ENCODE measurements at regions not wholly inside any gene's neighbourhood (a gene's known extent, or its start where the extent isn't known, plus 50 kb on each side); places are given as distances from the start of the nearest gene placed in this dataset.
"Not testable (repeated sequence)": the region's sequence is repeated elsewhere in the genome, so short reads cannot be mapped to it uniquely, and the experiment has no call there.

- not testable (repeated sequence) for H3K4me3 ChIP-seq (ENCODE audit: low read length); H3K9ac ChIP-seq (ENCODE audit: low read depth, low read length); H3K9me3 ChIP-seq (replicated peaks; ENCODE audit: low read length); H3K36me3 ChIP-seq (ENCODE audit: insufficient read depth, low read length); H3K4me1 ChIP-seq (ENCODE audit: control insufficient read depth, insufficient read depth, low read length); H3K4me2 ChIP-seq (ENCODE audit: low read length); H3K27me3 ChIP-seq (ENCODE audit: control insufficient read depth, insufficient read depth, low read length)
Observed at GRCh38 chr9:39728862-39729261, 373.4 kb downstream of the SPATA31A1 start.

GRCh38 chr9:39744898-39745297 is 389.4 kb downstream of the SPATA31A1 start:
- H3K4me2 ChIP-seq (ENCODE audit: low read length); H3K9ac ChIP-seq (ENCODE audit: low read depth, low read length); H3K9me3 ChIP-seq (replicated peaks; ENCODE audit: low read length); H3K36me3 ChIP-seq (ENCODE audit: insufficient read depth, low read length); H3K4me3 ChIP-seq (ENCODE audit: low read length); H3K27me3 ChIP-seq (ENCODE audit: control insufficient read depth, insufficient read depth, low read length); H3K4me1 ChIP-seq (ENCODE audit: control insufficient read depth, insufficient read depth, low read length): not testable (repeated sequence)

- H3K36me3 ChIP-seq (ENCODE audit: insufficient read depth, low read length); H3K9me3 ChIP-seq (replicated peaks; ENCODE audit: low read length); H3K4me3 ChIP-seq (ENCODE audit: low read length); H3K9ac ChIP-seq (ENCODE audit: low read depth, low read length); H3K27me3 ChIP-seq (ENCODE audit: control insufficient read depth, insufficient read depth, low read length); H3K4me1 ChIP-seq (ENCODE audit: control insufficient read depth, insufficient read depth, low read length); H3K4me2 ChIP-seq (ENCODE audit: low read length): not testable (repeated sequence)
Observed at GRCh38 chr9:39775570-39775969, 420.1 kb downstream of the SPATA31A1 start.

GRCh38 chr9:39791356-39791755 is 435.9 kb downstream of the SPATA31A1 start:
- H3K4me1 ChIP-seq (ENCODE audit: control insufficient read depth, insufficient read depth, low read length); H3K27me3 ChIP-seq (ENCODE audit: control insufficient read depth, insufficient read depth, low read length); H3K9ac ChIP-seq (ENCODE audit: low read depth, low read length); H3K9me3 ChIP-seq (replicated peaks; ENCODE audit: low read length); H3K36me3 ChIP-seq (ENCODE audit: insufficient read depth, low read length): not testable (repeated sequence)
- peak overlapping the region; percentile 62 for H3K4me3 ChIP-seq (ENCODE audit: low read length)
- peak overlapping the region; percentile 78 for H3K4me2 ChIP-seq (ENCODE audit: low read length)

GRCh38 chr9:39797935-39798334 is 442.5 kb downstream of the SPATA31A1 start:
- not testable (repeated sequence) for H3K36me3 ChIP-seq (ENCODE audit: insufficient read depth, low read length); H3K27me3 ChIP-seq (ENCODE audit: control insufficient read depth, insufficient read depth, low read length); H3K4me1 ChIP-seq (ENCODE audit: control insufficient read depth, insufficient read depth, low read length); H3K4me2 ChIP-seq (ENCODE audit: low read length); H3K9ac ChIP-seq (ENCODE audit: low read depth, low read length); H3K4me3 ChIP-seq (ENCODE audit: low read length); H3K9me3 ChIP-seq (replicated peaks; ENCODE audit: low read length)

- H3K9ac ChIP-seq (ENCODE audit: low read depth, low read length); H3K36me3 ChIP-seq (ENCODE audit: insufficient read depth, low read length); H3K4me1 ChIP-seq (ENCODE audit: control insufficient read depth, insufficient read depth, low read length); H3K4me3 ChIP-seq (ENCODE audit: low read length); H3K9me3 ChIP-seq (replicated peaks; ENCODE audit: low read length); H3K27me3 ChIP-seq (ENCODE audit: control insufficient read depth, insufficient read depth, low read length); H3K4me2 ChIP-seq (ENCODE audit: low read length): not testable (repeated sequence)
Observed at GRCh38 chr9:39799252-39799651, 443.8 kb downstream of the SPATA31A1 start.

- H3K4me3 ChIP-seq (ENCODE audit: low read length); H3K9ac ChIP-seq (ENCODE audit: low read depth, low read length); H3K4me2 ChIP-seq (ENCODE audit: low read length); H3K4me1 ChIP-seq (ENCODE audit: control insufficient read depth, insufficient read depth, low read length); H3K27me3 ChIP-seq (ENCODE audit: control insufficient read depth, insufficient read depth, low read length); H3K36me3 ChIP-seq (ENCODE audit: insufficient read depth, low read length); H3K9me3 ChIP-seq (replicated peaks; ENCODE audit: low read length): not testable (repeated sequence)
Observed at GRCh38 chr9:39802561-39802960, 447.1 kb downstream of the SPATA31A1 start.

DNA sequence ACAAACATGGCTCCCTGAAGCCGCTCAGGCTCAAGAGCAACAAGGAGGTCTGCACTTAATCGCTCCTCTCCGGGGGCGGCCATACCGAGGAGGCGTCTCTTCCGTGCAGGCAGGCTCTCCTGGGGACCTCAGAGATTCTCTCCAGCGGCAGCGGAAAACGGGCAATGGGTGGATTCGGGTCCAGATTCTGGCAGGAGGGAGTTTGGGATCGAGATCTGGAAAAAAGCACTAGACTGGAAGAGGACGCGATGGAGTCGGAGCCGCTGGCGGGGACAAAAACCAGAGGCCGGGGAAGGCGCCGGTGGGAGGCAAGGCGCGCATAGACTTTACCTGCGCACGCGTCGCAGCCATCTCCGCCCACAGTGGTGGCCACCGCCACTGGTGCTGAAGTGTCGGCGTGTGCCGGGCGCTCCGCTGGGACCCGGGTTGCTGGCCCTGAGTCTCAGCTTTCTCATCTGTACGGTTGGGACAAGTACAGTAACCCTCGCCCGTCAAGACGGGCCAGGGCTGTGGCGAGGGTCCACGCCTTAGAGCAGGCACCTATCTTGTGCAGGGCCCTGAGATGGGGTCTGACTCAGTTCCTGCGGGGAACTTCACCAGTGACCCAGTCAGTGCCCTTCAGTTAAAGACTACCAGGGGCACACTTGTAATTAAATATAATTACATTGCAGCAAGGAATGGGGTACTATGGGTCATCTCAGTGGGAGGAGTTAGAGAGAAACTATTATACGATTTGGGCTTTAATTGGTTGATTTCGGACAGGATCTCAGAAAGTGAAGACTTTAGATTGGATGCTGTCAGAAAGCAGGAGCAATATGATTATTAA is 454.1 kb downstream of the SPATA31A1 start:
- H3K27me3 ChIP-seq (ENCODE audit: control insufficient read depth, insufficient read depth, low read length); H3K9me3 ChIP-seq (replicated peaks; ENCODE audit: low read length); H3K36me3 ChIP-seq (ENCODE audit: insufficient read depth, low read length); H3K4me1 ChIP-seq (ENCODE audit: control insufficient read depth, insufficient read depth, low read length): not testable (repeated sequence)
- H3K4me2 ChIP-seq (ENCODE audit: low read length): peak overlapping the region; percentile 92
- H3K9ac ChIP-seq (ENCODE audit: low read depth, low read length): peak overlapping the region; percentile 69
- peak overlapping the region; percentile 75 for H3K4me3 ChIP-seq (ENCODE audit: low read length)

GRCh38 chr9:39810401-39810800 is 454.9 kb downstream of the SPATA31A1 start:
- H3K36me3 ChIP-seq (ENCODE audit: insufficient read depth, low read length); H3K9me3 ChIP-seq (replicated peaks; ENCODE audit: low read length); H3K27me3 ChIP-seq (ENCODE audit: control insufficient read depth, insufficient read depth, low read length); H3K4me3 ChIP-seq (ENCODE audit: low read length); H3K4me1 ChIP-seq (ENCODE audit: control insufficient read depth, insufficient read depth, low read length); H3K9ac ChIP-seq (ENCODE audit: low read depth, low read length); H3K4me2 ChIP-seq (ENCODE audit: low read length): not testable (repeated sequence)

DNA sequence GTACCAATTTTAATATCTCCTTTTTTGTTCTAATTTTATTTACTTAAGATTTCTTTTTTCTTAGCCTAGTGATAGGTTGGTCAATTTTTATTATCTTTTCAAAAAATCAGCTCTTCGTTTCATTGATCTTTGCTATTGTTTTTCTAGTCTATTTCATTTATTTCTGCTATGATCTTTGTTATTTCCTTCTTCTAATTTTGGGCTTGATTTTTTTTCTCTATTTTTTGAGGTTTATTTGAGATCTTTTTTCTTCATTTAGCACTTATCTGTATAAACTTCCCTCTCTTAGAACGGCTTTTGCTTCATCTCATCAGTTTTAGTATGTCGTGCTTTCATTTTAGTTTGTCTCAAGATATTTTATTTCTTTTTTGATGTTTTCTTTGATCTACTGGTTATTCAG is 456.1 kb downstream of the SPATA31A1 start:
- not testable (repeated sequence) for H3K36me3 ChIP-seq (ENCODE audit: insufficient read depth, low read length); H3K9me3 ChIP-seq (replicated peaks; ENCODE audit: low read length); H3K4me1 ChIP-seq (ENCODE audit: control insufficient read depth, insufficient read depth, low read length); H3K4me3 ChIP-seq (ENCODE audit: low read length); H3K4me2 ChIP-seq (ENCODE audit: low read length); H3K9ac ChIP-seq (ENCODE audit: low read depth, low read length); H3K27me3 ChIP-seq (ENCODE audit: control insufficient read depth, insufficient read depth, low read length)

GRCh38 chr9:39828457-39828856 is 473.0 kb downstream of the SPATA31A1 start:
- H3K4me1 ChIP-seq (ENCODE audit: control insufficient read depth, insufficient read depth, low read length); H3K4me2 ChIP-seq (ENCODE audit: low read length): not testable (repeated sequence)

More at GRCh38 chr9:39828457-39828856, 473.0 kb downstream of the SPATA31A1 start:
- H3K27me3 ChIP-seq (ENCODE audit: control insufficient read depth, insufficient read depth, low read length); H3K9ac ChIP-seq (ENCODE audit: low read depth, low read length); H3K9me3 ChIP-seq (replicated peaks; ENCODE audit: low read length); H3K36me3 ChIP-seq (ENCODE audit: insufficient read depth, low read length); H3K4me3 ChIP-seq (ENCODE audit: low read length): not testable (repeated sequence)

Measured in skeletal muscle satellite cell (primary cell).